HepG2 (cell line): ENCODE measurements at regions not wholly inside any gene's neighbourhood (a gene's known extent, or its start where the extent isn't known, plus 50 kb on each side); places are given as distances from the start of the nearest gene placed in this dataset.

Source experiments
- ATAC-seq: fragments of 200-7000 bp; cut with Tn5 transposase; 3 replicates; pipeline ENCODE4 v1.9.1; 2020; ENCODE audit warnings: mild to moderate bottlenecking, moderate library complexity
- BruUV-seq: library from RNA; stranded (reverse); fragments of 400-500 nt; replicated peaks from 2 replicates; lab custom pipeline; 2021; lab: Mats Ljungman, UMichigan
- CTCF ChIA-PET: fragments of 300-600 bp; formaldehyde crosslinking; extraction: SDS; loops from one replicate; lab custom pipeline; 2021; ENCODE audit warnings: low total read pairs, inconsistent platforms, low intra/inter-chr PET ratio; lab: Yijun Ruan, JAX
- POLR2A ChIA-PET: fragments of 350-600 bp; sonication (Branson Sonifier 250); formaldehyde crosslinking; loops from one replicate; lab custom pipeline; 2020; ENCODE audit warnings: antibody characterized with exemption, inconsistent platforms; lab: Yijun Ruan, JAX
- DNase-seq: peaks from one replicate; pipeline ENCODE4 v3.0.0-alpha.2; 2015; ENCODE audit warnings: low spot score
- FAIRE-seq: peaks from 3 replicates; lab custom pipeline; 2011; peaks lifted over from hg19 to GRCh38; lab: Jason Lieb, UNC
- H2AFZ ChIP-seq: one replicate; pipeline ENCODE4 v1.6.1; 2011; ENCODE audit warnings: low read length, inconsistent platforms
- H3K27ac ChIP-seq: fragments of 300-600 bp; 3 replicates; pipeline ENCODE4 v1.8.0; 2011; ENCODE audit warnings: mixed run types, mild to moderate bottlenecking, mixed read lengths, low read length, inconsistent platforms; ENCODE audit not compliant: insufficient read depth; ENCODE audit errors: extremely low read length
- H3K27me3 ChIP-seq, 2 experiments: fragments of 200-600 bp in 1 of 2; 2 replicates in 1 of 2; 3 replicates in 1 of 2; pipeline versions ENCODE4 v1.6.0 to v1.8.0; 2011; ENCODE audit warnings: low read length in 2 of 2, mild to moderate bottlenecking in 2 of 2, moderate library complexity in 2 of 2, inconsistent platforms in 1 of 2; ENCODE audit not compliant: insufficient read depth in 2 of 2, control insufficient read depth in 1 of 2
- H3K36me3 ChIP-seq, 2 experiments: fragments of 200-600 bp in 1 of 2; replicated peaks in 1 of 2; 2 replicates in 1 of 2; 3 replicates in 1 of 2; pipeline versions ENCODE4 v1.5.1 to v1.8.0; 2011; ENCODE audit warnings: low read length in 2 of 2, inconsistent platforms in 1 of 2; ENCODE audit not compliant: insufficient read depth in 2 of 2, control insufficient read depth in 1 of 2
- H3K4me1 ChIP-seq: 2 replicates; pipeline ENCODE4 v1.5.1; 2012; ENCODE audit warnings: low read length, inconsistent platforms; ENCODE audit not compliant: insufficient read depth
- H3K4me2 ChIP-seq: 2 replicates; pipeline ENCODE4 v1.6.0; 2011; ENCODE audit warnings: low read depth, low read length, inconsistent platforms
- H3K4me3 ChIP-seq, 3 experiments: fragments of 200-600 bp in 1 of 3; sonication (generic), shearing (Covaris generic) in 1 of 3; replicated peaks in 1 of 3; 2 replicates each; pipeline ENCODE4 v1.5.1; 2011 to 2016; ENCODE audit warnings: low read length in 3 of 3, inconsistent platforms in 2 of 3, low read depth in 2 of 3, mild to moderate bottlenecking in 2 of 3, control low read depth in 1 of 3, mixed read lengths in 1 of 3; ENCODE audit not compliant: insufficient read depth in 1 of 3
- H3K79me2 ChIP-seq: one replicate; pipeline ENCODE4 v1.6.1; 2011; ENCODE audit warnings: low read length, inconsistent platforms; ENCODE audit not compliant: insufficient read depth
- H3K9ac ChIP-seq: 2 replicates; pipeline ENCODE4 v1.6.0; 2011; ENCODE audit warnings: mild to moderate bottlenecking, low read depth, low read length, inconsistent platforms; ENCODE audit not compliant: insufficient read depth
- H3K9me3 ChIP-seq: 2 replicates; pipeline ENCODE4 v1.5.1; 2012; ENCODE audit warnings: mild to moderate bottlenecking, low read length
- H4K20me1 ChIP-seq: 2 replicates; pipeline ENCODE4 v1.6.0; 2011; ENCODE audit warnings: inconsistent platforms, mild to moderate bottlenecking, low read length, moderate library complexity; ENCODE audit not compliant: insufficient read depth
- ATF7 ChIP-seq, 2 experiments: fragments of 450-650 bp in 1 of 2; sonication (generic) in 1 of 2; formaldehyde crosslinking in 1 of 2; IDR thresholded peaks; 2 replicates each; pipeline versions ENCODE4 v1.4.0 to v1.6.1; 2016 to 2020; ENCODE audit warnings: antibody characterized with exemption in 1 of 2, mild to moderate bottlenecking in 1 of 2, missing genetic modification reagents in 1 of 2
- JARID2 ChIP-seq: sonication (generic); formaldehyde crosslinking; IDR thresholded peaks from 2 replicates; pipeline ENCODE4 v1.8.1; 2023; ENCODE audit warnings: missing genetic modification reagents, inconsistent platforms; ENCODE audit not compliant: insufficient replicate concordance
- KAT7 ChIP-seq: IDR thresholded peaks from 2 replicates; pipeline ENCODE4 v1.6.1; 2018; ENCODE audit warnings: borderline replicate concordance, missing compliant biosample characterization
- KLF12 ChIP-seq: sonication (generic); formaldehyde crosslinking; IDR thresholded peaks from 2 replicates; pipeline ENCODE4 v1.4.0; 2020; ENCODE audit warnings: missing genetic modification reagents, borderline replicate concordance
- LCORL ChIP-seq, 2 experiments: fragments of 450-650 bp in 1 of 2; sonication (generic) in 1 of 2; formaldehyde crosslinking in 1 of 2; IDR thresholded peaks; 2 replicates each; pipeline versions ENCODE4 v1.5.0 to v1.6.1; 2017 to 2020; ENCODE audit warnings: antibody characterized with exemption in 1 of 2, missing genetic modification reagents in 1 of 2
- MXD4 ChIP-seq: IDR thresholded peaks from 2 replicates; pipeline ENCODE4 v1.6.1; 2016; ENCODE audit warnings: mild to moderate bottlenecking, missing biosample characterization, missing genetic modification reagents
- NCOA5 ChIP-seq: sonication (generic); formaldehyde crosslinking; IDR thresholded peaks from 2 replicates; pipeline ENCODE4 v1.4.0; 2020; ENCODE audit warnings: missing genetic modification reagents
- NFRKB ChIP-seq: fragments of 450-650 bp; IDR thresholded peaks from 2 replicates; pipeline ENCODE4 v1.6.1; 2017
- PAF1 ChIP-seq: IDR thresholded peaks from 2 replicates; pipeline ENCODE4 v1.6.1; 2016; ENCODE audit warnings: missing genetic modification reagents, missing compliant biosample characterization
- PHF20 ChIP-seq: sonication (generic); formaldehyde crosslinking; IDR thresholded peaks from 2 replicates; pipeline ENCODE4 v1.5.0; 2020; ENCODE audit warnings: mild to moderate bottlenecking, missing genetic modification reagents
- RNF2 ChIP-seq: fragments of 450-650 bp; conservative IDR thresholded peaks from 2 replicates; pipeline ENCODE4 v1.6.1; 2016; ENCODE audit warnings: low read depth
- SMARCC2 ChIP-seq: fragments of 450-650 bp; IDR thresholded peaks from 2 replicates; pipeline ENCODE4 v1.6.1; 2017; ENCODE audit warnings: antibody characterized with exemption, mild to moderate bottlenecking
- SSRP1 ChIP-seq: IDR thresholded peaks from 2 replicates; pipeline ENCODE4 v1.6.1; 2016; ENCODE audit warnings: control low read depth
- ZBTB3 ChIP-seq: sonication (generic); formaldehyde crosslinking; IDR thresholded peaks from 2 replicates; pipeline ENCODE4 v1.4.0; 2020; ENCODE audit warnings: low read depth, mild to moderate bottlenecking, moderate library complexity, missing genetic modification reagents, borderline replicate concordance
- ZMYM2 ChIP-seq: sonication (generic); formaldehyde crosslinking; IDR thresholded peaks from 2 replicates; pipeline ENCODE4 v1.8.0; 2022; ENCODE audit warnings: mild to moderate bottlenecking, missing genetic modification reagents
- ZNF10 ChIP-seq: sonication (generic); formaldehyde crosslinking; IDR thresholded peaks from 2 replicates; pipeline ENCODE4 v1.4.0; 2020; ENCODE audit warnings: mild to moderate bottlenecking, low read depth, missing genetic modification reagents, borderline replicate concordance
- ZNF343 ChIP-seq: sonication (generic); formaldehyde crosslinking; IDR thresholded peaks from 2 replicates; pipeline ENCODE4 v1.4.0; 2020; ENCODE audit warnings: mild to moderate bottlenecking, missing genetic modification reagents
- ZNF614 ChIP-seq: IDR thresholded peaks from 2 replicates; pipeline ENCODE4 v1.6.1; 2018; ENCODE audit warnings: missing biosample characterization, missing genetic modification reagents, inconsistent platforms, borderline replicate concordance
- ZNF629 ChIP-seq: sonication (generic); formaldehyde crosslinking; conservative IDR thresholded peaks from 2 replicates; pipeline ENCODE4 v1.5.0; 2020; ENCODE audit warnings: missing genetic modification reagents
- ZNF749 ChIP-seq: sonication (generic); formaldehyde crosslinking; IDR thresholded peaks from 2 replicates; pipeline ENCODE4 v1.8.0; 2022; ENCODE audit warnings: mild to moderate bottlenecking, missing genetic modification reagents, moderate library complexity, borderline replicate concordance
- WGBS: methylation state at CpG from one replicate; pipeline ENCODE4 v1.1.6; 2017; ENCODE audit warnings: low lambda C conversion rate; 5-methylcytosine and 5-hydroxymethylcytosine counted together
- in situ Hi-C: cut with HindIII; loops from 2 replicates; pipeline ENCODE4 v1.10.0; 2017; ENCODE audit warnings: low pct_unique_long_range_greater_than_20kb; ENCODE audit not compliant: extremely low pct_ligation_motif_present
- intact Hi-C: fragments of 100-400 bp; cut with micrococcal nuclease; formaldehyde crosslinking; loops from one replicate; pipeline ENCODE4 v1.10.0; 2022; ENCODE audit not compliant: unreplicated experiment
- TF ChIP-seq, protein P1 (sequence below): IDR thresholded peaks from 2 replicates; pipeline ENCODE4 v1.6.1; 2016; ENCODE audit warnings: missing genetic modification reagents, missing compliant biosample characterization

DNA sequence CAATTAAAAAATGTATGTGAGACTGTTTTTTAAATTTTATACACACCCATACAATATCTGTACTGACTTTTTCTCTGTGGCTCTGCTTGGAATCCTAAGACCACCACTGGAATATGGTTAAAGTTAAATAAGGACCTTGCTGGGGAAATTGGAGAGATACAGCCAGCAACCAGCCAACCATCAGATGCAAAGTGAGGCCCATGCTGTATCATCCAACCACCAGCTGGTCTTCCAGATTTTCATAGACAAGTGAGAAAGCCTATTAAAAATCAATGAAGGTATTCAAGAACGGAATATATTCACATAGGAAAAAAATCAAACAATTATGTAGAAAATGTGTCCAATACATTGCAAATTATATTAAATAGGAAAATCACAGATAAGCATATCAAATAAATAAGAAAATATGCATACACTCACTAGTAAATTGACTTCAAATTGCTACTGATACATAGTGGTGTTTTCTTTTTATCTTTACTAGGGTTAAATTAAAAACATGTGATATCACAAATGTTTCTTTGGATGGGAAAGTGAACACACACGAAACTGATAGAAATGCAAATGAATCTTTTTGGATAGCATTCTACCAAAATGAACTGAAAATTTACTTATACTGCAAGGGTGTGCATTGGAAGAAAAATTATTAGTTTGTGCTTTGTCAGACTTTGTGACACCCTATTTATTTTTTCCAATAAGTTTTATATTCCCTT, 1486.3 kb downstream of the BRINP3 start:
- in situ Hi-C loops (no loop called here), intact Hi-C loops (no loop called here)
- Histone ChIP-seq H3K27me3 (no peaks in the 10 kb centered on the region), H3K79me2 (no peaks in the 10 kb centered on the region), H3K4me3 (no peak overlapping the region), H2AFZ (no peak overlapping the region), H3K27ac (no peak overlapping the region), H3K36me3 (no peaks in the 10 kb centered on the region), H4K20me1 (no peaks in the 10 kb centered on the region), H3K4me2 (no peak overlapping the region), H3K4me1 (no peaks in the 10 kb centered on the region), H3K9ac (no peak overlapping the region), H3K9me3 (no peaks in the 10 kb centered on the region)
- ChIA-PET POLR2A (no interaction called here), CTCF (no interaction called here)
- ATAC-seq (no peak), DNase-seq (no peak), FAIRE-seq (no peak)
- TF ChIP-seq ZNF614: no peak
- no peak for TF ChIP-seq ZNF343 (CRISPR knock-in tag)
- TF ChIP-seq SMARCC2: no peak
- TF ChIP-seq, protein P1, sequence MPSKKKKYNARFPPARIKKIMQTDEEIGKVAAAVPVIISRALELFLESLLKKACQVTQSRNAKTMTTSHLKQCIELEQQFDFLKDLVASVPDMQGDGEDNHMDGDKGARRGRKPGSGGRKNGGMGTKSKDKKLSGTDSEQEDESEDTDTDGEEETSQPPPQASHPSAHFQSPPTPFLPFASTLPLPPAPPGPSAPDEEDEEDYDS: no peak
- no peak for TF ChIP-seq ZNF10
- no peak for TF ChIP-seq SSRP1
- 1% methylated on average over 2 of the region's 2 CpGs for WGBS
- no TSS peak for BruUV-seq

DNA sequence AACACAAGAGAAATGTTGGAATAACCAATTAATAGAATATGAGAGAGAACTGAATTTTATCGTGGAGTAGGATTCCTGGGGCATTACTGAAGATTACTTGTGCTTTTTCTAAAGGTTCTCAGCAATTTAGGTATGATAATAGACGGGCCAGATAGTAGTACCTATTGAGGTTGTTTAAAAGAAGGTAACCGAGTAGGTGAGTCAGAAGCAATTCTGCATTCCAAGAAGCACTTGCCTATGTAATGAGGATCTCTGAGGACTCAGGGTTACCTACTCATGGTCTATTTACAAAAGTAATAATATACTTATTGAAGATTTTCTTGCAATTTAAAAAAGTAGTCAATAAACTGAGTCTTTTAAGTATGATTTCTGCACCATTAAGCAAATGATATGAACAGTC, 1469.8 kb downstream of the BRINP3 start:
- intact Hi-C loops: no loop called here
- H3K36me3 ChIP-seq: no peaks in the 10 kb centered on the region
- ChIA-PET POLR2A (no interaction called here), CTCF (no interaction called here)
- no peaks in the 10 kb centered on the region for H3K9me3 ChIP-seq
- H3K79me2 ChIP-seq: no peaks in the 10 kb centered on the region
- in situ Hi-C loops: no loop called here
- FAIRE-seq (no peak), DNase-seq (no peak), ATAC-seq (no peak)
- no peaks in the 10 kb centered on the region for H3K27me3 ChIP-seq
- H3K9ac ChIP-seq: no peak overlapping the region
- BruUV-seq: no TSS peak
- no peak overlapping the region for H2AFZ ChIP-seq
- H3K4me2 ChIP-seq: no peak overlapping the region
- H3K27ac ChIP-seq: no peak overlapping the region
- 2% methylated on average over 3 of the region's 3 CpGs for WGBS
- no peak overlapping the region for H3K4me3 ChIP-seq
- no peaks in the 10 kb centered on the region for H4K20me1 ChIP-seq
- no peaks in the 10 kb centered on the region for H3K4me1 ChIP-seq
- TF ChIP-seq PAF1: no peak
- TF ChIP-seq LCORL (IDR thresholded peaks at IDR 0.05): no peak
- TF ChIP-seq LCORL (CRISPR knock-in tag; IDR thresholded peaks at IDR 0.05): no peak
- no peak for TF ChIP-seq ZBTB3 (CRISPR knock-in tag)
- no peak for TF ChIP-seq ATF7 (IDR thresholded peaks at IDR 0.05)
- no peak for TF ChIP-seq ATF7 (CRISPR knock-in tag; IDR thresholded peaks at IDR 0.05)
- no peak for TF ChIP-seq JARID2 (CRISPR knock-in tag)
- no peak for TF ChIP-seq ZNF629 (CRISPR knock-in tag)
- no peak for TF ChIP-seq NFRKB
- TF ChIP-seq RNF2: no peak
- no peak for TF ChIP-seq PHF20 (CRISPR knock-in tag)
- no peak for TF ChIP-seq KAT7 (CRISPR knock-in tag)
- TF ChIP-seq KLF12 (CRISPR knock-in tag): no peak
- no peak for TF ChIP-seq ZMYM2 (CRISPR knock-in tag)
- no peak for TF ChIP-seq ZNF749 (CRISPR knock-in tag)
- TF ChIP-seq NCOA5 (CRISPR knock-in tag): no peak
- no peak for TF ChIP-seq MXD4 (CRISPR knock-in tag)
